HG03558 (cell line): ENCODE measurements at regions not wholly inside any gene's neighbourhood (a gene's known extent, or its start where the extent isn't known, plus 50 kb on each side); places are given as distances from the start of the nearest gene placed in this dataset.
"Not testable (repeated sequence)": the region's sequence is repeated elsewhere in the genome, so short reads cannot be mapped to it uniquely, and the experiment has no call there.

Experiments used
- ATAC-seq: cut with Tn5 transposase; IDR thresholded peaks from one replicate; pipeline ENCODE4 v1.9.1; 2021; ENCODE audit warnings: moderate number of reproducible peaks; ENCODE audit not compliant: unreplicated experiment; ENCODE audit errors: extremely low read depth

DNA sequence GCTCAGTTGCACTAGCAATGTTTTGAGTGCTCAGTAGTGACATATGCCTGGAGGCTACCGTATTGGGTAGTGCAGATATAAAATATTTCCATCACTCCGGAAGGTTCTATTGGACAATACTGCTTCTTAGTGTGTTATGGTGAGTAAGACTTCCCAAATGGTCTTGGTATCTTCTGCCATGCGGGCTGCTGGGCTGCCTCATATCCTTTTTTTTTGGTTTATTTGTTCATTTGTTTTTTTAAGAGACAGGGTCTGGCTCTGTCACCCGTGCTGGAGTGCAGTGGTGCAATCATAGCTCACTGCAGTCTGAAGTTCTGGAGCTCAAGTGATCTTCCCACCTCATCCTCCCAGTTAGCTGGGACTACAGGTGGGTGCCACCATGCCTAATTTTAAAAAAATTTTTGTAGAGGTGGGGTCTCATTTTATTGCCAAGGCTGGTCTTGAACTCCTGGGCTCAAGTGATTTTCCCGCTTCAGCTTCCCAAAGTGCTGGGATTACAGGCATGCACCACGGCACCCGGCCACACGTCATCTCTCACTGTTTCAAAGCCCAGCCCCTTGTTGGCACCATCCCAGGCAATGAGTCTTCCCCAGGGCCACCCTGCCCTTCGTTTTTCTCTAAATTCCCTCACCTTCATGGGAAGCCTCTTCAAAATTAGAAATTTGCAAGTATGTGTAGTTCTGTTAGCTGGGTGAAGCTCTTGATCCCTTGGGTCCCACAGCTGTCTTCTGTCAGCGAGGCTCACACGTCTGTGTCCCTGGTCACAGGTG is 111.0 kb upstream of the KLF14 start:
- ATAC-seq, result no peak

DNA sequence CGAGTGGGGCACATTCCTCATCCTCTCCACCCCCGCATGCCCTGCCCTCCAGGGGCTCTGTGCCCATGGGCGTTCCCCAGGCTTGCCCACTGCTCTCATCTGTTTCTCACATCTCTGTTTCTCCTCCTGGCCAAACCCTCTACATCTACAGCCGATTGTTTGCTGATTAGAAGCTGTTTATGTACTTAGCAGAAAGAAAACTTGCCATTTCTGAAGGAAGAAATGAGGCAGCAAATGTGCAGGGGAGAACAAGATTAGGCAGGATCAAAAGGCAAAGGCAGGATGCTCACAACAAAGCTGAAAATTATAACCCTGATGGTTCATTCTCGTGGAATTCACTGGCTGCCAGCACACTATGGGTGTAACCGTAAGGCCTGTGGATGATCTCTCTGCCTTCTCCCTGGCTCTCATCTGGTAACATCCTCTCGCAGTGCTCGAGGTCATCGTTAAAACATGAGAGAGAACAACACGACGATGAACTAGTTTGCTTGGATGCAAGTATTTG is 111.6 kb upstream of the KLF14 start:
- ATAC-seq, result no peak

DNA sequence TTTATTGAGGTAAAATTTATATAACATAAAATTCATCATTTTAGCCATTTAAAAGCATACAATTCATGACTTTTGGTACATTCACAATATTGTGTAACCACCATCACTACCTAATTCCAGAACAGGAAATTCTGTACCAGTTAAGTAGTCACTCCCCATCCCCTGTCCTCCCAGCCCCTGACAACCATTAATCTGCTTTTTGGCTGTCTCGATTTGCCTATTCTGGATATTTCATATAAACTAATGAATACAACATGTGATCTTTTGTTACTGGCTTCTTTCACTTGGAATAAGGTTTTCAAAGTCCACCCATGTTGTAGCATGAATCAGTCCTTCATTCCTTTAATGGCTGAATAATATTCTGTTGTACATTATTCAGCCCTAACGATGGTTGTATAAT is 115.6 kb upstream of the KLF14 start:
- no peak for ATAC-seq

DNA sequence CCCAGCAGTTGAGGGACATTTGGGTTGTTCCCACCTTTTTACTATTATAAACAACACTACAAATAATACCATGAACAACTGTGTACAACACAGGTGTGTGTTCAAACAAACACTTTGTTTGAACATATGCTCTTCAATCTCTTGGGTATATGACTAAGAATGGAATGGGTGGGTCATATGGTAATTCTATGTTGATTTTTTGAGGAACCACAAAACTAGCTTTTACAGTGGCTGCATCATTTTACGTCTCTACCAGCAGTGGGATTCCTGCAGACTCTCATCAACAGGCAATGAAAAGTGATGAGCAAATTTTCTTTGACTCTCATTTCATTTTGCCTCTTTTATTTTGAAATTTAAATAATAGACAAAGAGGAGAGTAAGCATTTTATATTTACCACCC is 116.9 kb upstream of the KLF14 start:
- ATAC-seq, result no peak

DNA sequence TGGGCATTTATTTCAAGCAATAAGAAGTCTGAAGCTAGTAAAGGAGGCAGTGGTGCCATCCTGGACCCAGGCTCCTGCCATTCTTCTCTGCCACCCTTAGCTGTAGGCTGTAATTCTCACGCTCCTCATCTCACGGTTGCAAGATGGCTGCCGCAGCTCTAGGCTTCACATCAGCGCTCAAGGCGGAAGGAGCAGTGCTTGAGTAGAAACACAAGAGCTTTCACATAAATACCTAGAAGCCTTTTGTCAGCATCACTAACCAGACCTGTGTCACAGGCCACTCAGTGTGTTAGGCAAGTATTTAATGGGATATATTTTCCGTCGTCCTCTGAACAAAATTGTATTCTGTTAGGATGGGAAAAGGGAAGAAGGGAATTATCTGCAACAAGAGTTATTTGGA is 118.9 kb upstream of the KLF14 start:
- no peak for ATAC-seq

DNA sequence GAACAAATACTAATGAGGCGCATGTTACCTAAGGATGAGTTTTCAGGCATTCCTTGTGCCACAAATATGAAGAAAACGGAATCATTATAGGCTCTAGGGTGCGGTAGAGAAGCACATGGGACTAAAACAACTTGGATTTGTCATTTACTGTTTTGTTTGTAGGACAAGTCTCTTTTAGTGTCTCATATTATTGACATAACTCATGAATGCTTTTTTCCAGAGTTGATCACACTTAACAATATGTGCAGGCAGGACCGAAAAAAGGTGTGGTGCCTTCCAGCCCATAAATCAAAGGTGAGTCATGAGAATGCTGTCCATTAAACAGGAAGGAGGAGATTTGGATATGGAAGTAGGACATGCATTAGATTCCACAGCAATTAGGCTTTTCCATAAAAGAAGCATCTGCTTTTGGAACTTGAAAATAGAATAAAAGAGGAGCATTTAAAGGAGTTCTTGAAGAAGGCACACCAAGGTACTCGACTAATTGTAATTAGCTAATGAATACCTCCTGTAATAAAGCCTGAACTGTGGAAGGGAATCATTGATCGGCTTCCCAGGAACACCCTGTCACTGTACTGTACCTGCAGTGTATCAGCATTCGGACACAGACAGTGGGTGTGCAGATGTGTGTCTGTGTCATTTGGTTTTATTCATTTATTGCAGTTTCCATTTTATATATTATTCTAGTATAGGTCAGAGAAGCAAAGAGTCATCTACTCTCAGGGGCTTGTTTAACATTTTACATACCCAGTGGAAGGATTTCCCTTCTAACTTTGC is 119.7 kb upstream of the KLF14 start:
- ATAC-seq, result no peak

DNA sequence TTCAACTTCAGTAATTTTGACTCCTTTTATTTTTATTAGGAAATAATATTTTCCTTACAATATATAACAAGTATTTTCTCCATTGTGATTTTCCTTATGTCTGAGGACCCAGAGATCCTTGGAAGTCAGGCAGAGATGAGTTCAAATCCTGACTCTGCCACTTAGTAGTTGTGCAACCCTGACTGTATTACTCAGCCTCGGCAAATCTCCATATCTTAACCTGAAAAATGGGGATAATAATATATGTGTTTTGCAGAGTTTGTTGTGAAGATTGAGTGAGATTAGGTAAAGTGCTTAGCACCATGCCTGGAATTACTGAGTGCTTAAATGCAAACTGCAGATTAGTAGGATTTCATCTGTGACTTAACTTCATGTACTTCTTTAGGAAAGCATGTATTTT is 120.5 kb upstream of the KLF14 start:
- no peak for ATAC-seq

DNA sequence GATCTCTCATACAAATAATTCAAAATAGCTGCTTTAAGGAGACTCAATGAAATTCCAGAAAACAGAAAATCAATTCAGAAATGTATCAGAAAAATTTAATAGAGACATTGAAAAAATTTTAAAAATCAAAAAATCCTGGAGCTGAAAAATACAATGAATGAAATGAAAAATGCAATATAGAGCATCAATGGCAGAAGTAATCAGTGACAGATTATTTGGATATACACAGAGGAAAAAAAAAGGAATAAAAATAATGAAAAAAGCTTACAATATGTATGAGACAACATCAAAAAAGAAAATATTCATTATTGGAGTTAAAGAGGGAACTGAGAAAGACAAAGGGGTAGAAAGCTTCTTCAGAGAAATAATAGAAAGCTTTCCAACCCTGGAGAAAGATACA is 122.9 kb upstream of the KLF14 start:
- ATAC-seq, result no peak

DNA sequence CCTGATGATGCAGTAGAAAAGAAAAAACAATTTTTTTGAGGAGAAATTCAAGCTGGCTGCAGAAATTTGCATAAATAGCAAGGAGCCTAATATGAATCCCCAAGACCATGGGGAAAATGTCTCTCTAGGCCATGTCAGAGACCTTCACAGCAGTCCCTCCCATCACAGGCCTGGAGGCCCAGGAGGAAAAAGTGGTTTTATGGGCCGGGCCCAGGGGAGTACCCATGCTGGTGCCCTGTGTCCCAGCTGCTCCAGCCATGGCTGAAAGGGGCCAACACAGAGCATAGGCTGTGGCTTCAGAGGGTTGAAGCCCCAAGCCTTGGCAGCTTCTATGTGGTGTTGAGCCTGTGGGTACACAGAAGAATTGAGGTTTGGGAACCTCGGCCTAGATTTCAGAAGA is 126.8 kb upstream of the KLF14 start:
- not testable (repeated sequence) for ATAC-seq

DNA sequence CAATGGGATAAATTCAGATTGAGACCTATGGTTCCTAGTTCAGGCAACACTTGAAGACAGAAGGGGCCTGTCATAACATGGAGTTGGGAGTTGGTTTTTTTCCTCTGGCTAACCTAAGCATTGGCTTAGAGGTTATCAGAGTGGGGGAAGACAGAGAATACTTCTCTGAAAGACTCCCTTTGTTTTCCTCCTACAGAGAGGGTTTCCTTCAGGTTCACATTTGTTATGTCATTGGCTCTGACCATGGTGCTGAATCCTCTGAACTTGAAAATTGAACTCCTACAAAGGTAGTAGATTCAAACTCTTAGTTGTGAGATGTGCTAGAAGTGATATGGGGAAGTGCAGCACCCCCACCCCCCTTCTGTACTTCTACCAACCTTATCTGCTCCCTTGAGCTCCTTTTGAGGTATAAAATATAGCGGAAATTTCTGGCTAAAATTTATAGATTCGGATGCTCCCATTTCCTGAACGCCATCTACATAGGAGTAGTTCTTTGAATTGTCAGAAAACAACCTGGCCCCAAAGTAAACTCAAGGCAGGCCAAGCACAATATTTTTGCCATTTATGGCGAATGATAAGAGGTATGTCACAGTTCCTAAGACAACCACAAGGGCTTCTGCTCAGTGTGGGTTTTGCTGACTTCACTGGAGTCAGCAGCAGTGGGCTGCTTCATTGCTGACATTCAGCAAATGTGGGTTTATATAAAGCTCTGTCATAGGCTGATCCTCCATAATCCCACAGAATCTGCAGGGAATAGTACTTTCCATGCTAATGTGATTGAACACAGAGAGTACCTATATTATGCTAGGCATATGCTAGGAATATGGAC is 131.6 kb upstream of the KLF14 start:
- no peak for ATAC-seq

DNA sequence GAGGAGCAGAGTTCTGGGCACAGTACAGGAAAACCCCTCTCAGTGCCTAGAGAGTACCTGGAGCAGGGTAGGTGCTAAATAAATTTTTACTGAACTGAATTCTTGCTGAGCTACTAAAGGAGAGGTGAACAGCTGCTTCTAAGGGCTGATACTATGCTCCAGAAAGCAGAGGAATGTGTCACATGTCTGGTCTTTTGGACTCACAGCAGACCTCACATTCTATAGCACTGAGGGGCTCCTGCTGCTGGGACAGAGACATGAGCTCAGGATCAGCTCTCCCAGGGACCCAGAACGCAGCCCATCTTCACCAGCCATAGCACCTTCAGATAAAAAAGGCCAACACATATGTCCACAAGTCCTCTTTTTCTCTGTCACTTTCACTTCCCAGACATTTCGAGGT is 133.0 kb upstream of the KLF14 start:
- no peak for ATAC-seq

DNA sequence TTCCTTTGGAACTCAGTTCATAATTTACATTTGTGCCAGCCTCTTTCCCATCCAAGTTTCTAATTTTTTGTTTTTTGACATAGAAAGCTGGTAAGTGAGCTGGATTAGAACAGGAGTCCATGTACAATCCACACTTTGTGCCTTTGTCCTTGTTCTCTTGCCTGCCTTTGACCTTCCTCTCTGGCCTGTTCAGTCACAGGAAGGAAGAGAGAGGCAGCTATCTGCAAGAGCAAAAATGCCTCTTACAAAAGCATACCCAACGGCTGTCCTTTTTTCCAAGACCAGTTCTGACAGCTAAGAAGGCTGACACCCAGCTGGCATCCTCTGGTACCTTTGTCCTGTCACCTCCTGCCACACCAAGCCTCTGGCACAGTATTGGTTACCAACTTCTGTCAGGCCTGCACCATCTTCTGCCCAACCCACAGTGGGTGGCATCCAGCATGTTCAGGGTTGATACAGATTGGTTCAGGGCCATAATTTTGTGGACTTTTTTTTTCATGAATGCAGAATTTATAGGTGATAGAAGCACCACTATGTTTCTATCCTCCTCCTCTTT is 133.7 kb upstream of the KLF14 start:
- no peak for ATAC-seq

DNA sequence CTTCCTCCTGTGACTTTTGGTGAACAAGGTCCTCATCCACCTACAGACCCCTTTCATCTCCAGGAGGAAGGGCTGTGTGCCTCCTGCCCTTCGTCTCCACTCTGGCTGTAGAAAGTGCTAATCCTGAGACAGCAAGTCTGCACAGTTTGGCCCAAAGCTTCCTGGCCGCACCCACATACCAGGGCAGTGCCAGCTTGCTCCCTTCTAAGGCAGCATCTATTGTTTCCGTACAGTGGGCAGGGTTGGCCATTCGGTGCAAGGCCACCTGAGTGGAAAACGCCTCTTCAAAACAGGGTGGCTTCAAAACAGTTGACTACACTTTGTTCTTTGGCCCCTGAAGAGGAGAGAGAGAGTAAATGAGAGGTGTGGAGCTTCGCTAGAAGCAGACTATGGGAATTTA is 134.1 kb upstream of the KLF14 start:
- no peak for ATAC-seq

DNA sequence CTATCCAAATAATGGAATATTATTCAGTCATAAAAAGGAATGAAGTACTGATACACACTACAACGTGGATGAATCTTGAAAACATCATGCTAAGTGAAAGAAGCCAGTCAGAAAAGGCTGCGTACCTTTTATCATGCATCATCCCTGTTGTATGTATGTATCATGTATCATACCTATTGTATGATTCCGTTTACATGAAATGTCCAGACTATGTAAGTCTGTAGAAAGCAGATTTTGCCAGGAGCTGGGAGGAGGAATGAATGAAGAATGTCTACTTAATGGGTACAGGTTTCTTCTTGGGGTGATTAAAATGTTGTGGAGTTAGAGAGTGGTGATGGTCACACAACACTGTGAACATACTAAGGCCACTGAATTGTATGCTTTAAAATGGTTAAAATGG is 135.9 kb upstream of the KLF14 start:
- ATAC-seq, result no peak

DNA sequence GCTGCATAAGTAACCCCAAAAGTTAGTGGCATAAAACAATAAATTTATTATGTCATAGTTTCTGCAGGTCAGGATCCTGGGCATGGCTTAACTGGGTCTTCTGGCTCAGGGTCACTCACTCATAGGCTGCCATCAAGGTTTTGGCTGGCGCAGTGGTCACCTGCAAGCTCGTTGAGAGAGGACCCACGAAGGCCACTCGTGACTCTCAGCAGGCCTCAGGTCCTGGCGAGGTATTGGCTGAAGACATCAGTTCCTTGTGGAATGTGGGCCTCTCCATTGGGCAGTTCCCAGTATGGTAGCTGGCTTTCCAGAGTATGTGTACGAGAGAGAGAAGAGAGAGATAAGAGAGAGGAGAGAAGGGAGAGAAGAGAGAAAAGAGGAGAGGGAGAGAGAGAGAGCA is 138.3 kb upstream of the KLF14 start:
- no peak for ATAC-seq

DNA sequence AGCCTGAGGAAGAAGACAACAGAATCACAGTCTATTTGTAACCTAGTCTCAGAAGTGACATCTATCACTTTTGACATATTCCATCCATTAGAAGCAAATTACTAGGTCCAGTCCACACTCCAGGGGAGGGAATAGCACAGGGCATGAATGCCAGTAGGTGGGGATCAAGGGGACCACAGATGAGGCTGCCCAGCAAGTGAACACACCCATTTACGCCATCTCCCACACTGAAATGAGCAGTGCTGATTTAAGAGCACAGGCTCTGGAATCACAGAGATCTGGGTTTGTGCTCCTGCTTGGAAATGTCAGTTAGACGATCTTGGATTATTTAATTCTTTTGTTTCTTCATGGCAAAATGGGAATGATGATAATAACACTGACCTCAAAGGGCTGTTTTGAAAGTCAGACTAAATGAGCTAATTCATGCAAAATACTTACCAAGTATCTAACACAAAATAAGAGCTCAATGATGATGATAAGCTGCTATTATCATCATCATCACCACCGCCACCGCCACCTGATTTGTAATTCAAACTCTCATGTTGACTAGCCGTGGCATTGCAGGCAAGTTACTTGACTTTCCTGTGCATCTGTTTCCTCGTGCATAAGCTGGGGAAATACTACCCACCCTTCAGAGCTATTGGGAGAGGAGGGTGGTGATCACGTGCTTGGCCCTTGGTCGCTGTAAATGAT is 138.9 kb upstream of the KLF14 start:
- ATAC-seq, result no peak

DNA sequence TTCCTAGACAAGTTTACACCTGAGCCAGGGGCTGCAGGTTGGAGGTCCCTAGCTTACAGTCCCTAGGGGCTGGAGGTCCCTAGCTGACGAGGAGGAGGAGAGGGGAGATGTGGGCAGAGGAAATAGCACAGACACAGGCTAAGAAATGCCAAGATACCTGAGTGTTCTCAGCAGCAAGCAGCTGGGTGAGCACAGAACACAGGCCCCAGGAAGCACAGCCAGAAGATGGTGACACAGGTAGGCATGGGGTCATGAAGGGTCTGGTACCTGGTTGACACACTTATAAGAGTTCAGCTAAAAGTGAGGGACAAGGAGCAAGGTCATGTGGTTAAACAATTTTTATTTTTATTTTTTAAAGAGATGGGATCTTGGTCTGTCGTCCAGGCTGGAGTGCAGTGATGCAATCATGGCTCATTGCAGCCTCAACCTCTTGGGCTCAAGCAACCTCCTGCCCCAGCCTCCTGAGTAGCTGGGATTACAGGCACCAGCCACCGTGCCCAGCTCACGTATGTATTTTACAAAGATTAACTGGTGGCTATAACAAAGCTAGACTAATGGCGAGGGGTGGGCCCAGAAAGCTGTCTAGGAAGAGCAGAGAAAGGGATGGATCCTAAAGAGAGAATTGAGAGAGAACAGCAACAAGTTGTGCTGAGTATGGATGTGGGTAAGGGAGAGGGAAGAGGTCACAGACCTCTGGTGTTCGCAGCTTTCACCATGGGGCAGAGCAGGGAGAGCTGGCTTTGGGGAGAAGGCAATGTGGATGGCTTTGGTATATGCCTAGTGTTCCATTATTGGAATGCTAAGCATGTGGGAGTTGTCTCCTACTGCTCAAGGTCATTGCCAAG is 140.3 kb upstream of the KLF14 start:
- no peak for ATAC-seq

DNA sequence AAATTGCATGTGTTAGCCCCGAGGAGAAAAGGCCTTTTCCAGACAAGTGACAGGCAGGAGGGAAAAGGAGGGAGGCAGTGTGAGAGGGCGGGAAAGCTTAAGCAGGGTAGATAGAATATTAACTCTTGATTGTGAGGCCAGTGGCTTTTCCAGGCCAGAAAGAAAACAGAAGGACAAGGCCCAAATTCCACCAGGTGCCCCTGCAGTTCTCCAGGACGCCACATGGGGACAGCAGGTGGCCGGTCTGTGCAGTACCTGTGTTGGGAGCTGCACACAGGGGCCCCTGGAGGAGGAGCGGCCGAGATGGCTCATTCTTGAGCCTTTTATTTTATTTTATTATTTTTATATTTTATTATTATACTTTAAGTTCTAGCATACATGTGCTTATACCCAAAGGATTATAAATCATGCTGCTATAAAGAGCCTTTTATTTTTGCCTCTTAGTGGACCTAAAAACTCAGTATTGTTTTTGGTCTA is 141.3 kb upstream of the KLF14 start:
- no peak for ATAC-seq

DNA sequence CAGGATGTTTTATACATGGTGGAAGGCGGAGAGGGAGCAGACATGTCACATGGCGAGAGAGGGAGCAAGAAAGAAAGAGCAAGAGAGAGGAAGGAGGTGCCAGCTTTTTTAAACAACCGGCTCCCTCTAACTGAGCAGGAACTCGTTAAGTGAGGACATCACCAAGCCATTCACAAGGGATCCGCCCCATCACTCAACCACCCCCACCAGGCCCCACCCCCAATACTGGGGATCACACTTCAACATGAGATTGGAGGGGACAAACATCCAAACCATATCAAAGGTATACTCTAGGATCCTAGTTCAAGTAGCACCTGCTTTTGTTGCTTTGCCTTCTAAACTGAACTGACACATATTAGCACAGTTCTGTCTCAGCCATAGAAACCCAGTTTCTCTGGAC is 141.9 kb upstream of the KLF14 start:
- ATAC-seq, result no peak
